ENCODE measurements at regions not wholly inside any gene's neighbourhood (a gene's known extent, or its start where the extent isn't known, plus 50 kb on each side); places are given as distances from the start of the nearest gene placed in this dataset.

GRCh38 chr12:132404951-132405741, 75.8 kb upstream of the GALNT9 start:
- TF ChIP-seq, protein P1, sequence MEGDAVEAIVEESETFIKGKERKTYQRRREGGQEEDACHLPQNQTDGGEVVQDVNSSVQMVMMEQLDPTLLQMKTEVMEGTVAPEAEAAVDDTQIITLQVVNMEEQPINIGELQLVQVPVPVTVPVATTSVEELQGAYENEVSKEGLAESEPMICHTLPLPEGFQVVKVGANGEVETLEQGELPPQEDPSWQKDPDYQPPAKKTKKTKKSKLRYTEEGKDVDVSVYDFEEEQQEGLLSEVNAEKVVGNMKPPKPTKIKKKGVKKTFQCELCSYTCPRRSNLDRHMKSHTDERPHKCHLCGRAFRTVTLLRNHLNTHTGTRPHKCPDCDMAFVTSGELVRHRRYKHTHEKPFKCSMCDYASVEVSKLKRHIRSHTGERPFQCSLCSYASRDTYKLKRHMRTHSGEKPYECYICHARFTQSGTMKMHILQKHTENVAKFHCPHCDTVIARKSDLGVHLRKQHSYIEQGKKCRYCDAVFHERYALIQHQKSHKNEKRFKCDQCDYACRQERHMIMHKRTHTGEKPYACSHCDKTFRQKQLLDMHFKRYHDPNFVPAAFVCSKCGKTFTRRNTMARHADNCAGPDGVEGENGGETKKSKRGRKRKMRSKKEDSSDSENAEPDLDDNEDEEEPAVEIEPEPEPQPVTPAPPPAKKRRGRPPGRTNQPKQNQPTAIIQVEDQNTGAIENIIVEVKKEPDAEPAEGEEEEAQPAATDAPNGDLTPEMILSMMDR (conservative IDR thresholded peaks at IDR 0.05; ENCODE audit: low read depth), result no peak
- POLR2A ChIA-PET (ENCODE audit: low non-redundant PET), result no interaction called here
- no peak overlapping the region for H3K27ac ChIP-seq
- CTCF ChIA-PET, result interaction anchor here (0.8 to 1.5 kb wide), 2 partner anchors 9 to 195 kb away, joined by 5 to 6 read pairs; no protein-coding TSS in a partner anchor
- no peak for DNase-seq (ENCODE audit: low spot score)

GRCh38 chr12:132404435-132404855, 75.1 kb upstream of the GALNT9 start:
- TF ChIP-seq, protein P1 (conservative IDR thresholded peaks at IDR 0.05; ENCODE audit: low read depth), result no peak
- POLR2A ChIA-PET (ENCODE audit: low non-redundant PET), result no interaction called here
- DNase-seq (ENCODE audit: low spot score), result no peak
- CTCF ChIA-PET, result interaction anchor here (0.8 to 1.5 kb wide), 2 partner anchors 9 to 195 kb away, joined by 5 to 6 read pairs; no protein-coding TSS in a partner anchor
- no peak overlapping the region for H3K27ac ChIP-seq

- POLR2A ChIA-PET (ENCODE audit: low non-redundant PET), result no interaction called here
- CTCF ChIA-PET, result interaction anchor here (0.6 to 1.5 kb wide), 3 partner anchors 10 to 210 kb away, joined by 3 to 7 read pairs (median 5); no protein-coding TSS in a partner anchor
- DNase-seq (ENCODE audit: low spot score), result no peak
- no peak overlapping the region for H3K27ac ChIP-seq
- TF ChIP-seq, protein P1 (conservative IDR thresholded peaks at IDR 0.05; ENCODE audit: low read depth), result no peak
These were observed 74.4 kb upstream of the GALNT9 start for GRCh38 chr12:132403636-132404434.

DNA sequence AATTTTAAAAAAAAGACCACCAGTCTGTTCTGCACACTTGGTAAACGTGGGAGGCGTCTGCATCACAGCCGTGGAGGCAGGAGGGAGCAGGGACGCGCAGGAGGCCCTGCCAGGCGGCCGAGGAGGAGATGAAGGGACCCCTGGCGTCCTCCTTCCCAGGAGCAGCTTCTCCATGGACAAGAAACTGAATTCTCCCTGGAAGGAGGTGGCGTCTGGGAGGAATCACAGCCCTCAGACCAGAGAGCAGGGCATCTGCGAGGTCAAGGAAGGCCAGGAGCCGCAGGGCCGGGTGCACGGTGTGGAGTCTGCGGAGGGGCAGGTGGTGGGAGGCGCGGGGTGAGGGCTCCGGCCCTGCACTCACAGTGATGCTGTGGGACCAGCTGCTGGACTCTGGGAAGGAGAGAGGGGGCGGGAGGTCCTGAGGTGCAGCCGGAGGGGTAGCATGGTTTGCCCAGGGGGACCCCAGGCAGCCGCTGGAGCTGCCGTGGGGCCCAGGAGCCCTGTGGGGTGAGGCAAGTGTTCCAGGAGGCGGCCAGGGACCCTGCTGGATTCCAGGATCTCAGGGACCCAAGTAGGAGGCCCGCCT, 73.5 kb upstream of the GALNT9 start:
- no peak overlapping the region for H3K27ac ChIP-seq
- no peak for DNase-seq (ENCODE audit: low spot score)
- TF ChIP-seq, protein P1 (conservative IDR thresholded peaks at IDR 0.05; ENCODE audit: low read depth), result no peak
- CTCF ChIA-PET, result interaction anchor here (1.5 kb wide), 1 partner anchor 12 kb away, joined by 3 read pairs; no protein-coding TSS in a partner anchor
- POLR2A ChIA-PET (ENCODE audit: low non-redundant PET), result no interaction called here

- no peak overlapping the region for H3K27ac ChIP-seq
- no peak for DNase-seq (ENCODE audit: low spot score)
- TF ChIP-seq, protein P1 (conservative IDR thresholded peaks at IDR 0.05; ENCODE audit: low read depth), result no peak
- POLR2A ChIA-PET (ENCODE audit: low non-redundant PET), result no interaction called here
- CTCF ChIA-PET, result no interaction called here
These were observed 72.6 kb upstream of the GALNT9 start for GRCh38 chr12:132401982-132402381.

- CTCF ChIA-PET, result interaction anchor here (1.8 kb wide), 1 partner anchor 14 kb away, joined by 11 read pairs; no protein-coding TSS in a partner anchor
- no peak overlapping the region for H3K27ac ChIP-seq
- TF ChIP-seq, protein P1 (conservative IDR thresholded peaks at IDR 0.05; ENCODE audit: low read depth), result no peak
- no peak for DNase-seq (ENCODE audit: low spot score)
- POLR2A ChIA-PET (ENCODE audit: low non-redundant PET), result no interaction called here
These were observed 70.7 kb upstream of the GALNT9 start for GRCh38 chr12:132400011-132400641.
